GM12875 (cell line): ENCODE measurements at regions not wholly inside any gene's neighbourhood (a gene's known extent, or its start where the extent isn't known, plus 50 kb on each side); places are given as distances from the start of the nearest gene placed in this dataset.

Experiments
- H3K4me3 ChIP-seq: one replicate; pipeline ENCODE4 v1.5.1; 2011; ENCODE audit warnings: low read depth, low read length, control low read depth
- CTCF ChIP-seq: IDR thresholded peaks from 2 replicates; pipeline ENCODE4 v1.5.1; 2011; ENCODE audit warnings: low read depth, mild to moderate bottlenecking, control low read depth, inconsistent platforms, low read length, moderate library complexity, borderline replicate concordance; ENCODE audit not compliant: insufficient read depth

DNA sequence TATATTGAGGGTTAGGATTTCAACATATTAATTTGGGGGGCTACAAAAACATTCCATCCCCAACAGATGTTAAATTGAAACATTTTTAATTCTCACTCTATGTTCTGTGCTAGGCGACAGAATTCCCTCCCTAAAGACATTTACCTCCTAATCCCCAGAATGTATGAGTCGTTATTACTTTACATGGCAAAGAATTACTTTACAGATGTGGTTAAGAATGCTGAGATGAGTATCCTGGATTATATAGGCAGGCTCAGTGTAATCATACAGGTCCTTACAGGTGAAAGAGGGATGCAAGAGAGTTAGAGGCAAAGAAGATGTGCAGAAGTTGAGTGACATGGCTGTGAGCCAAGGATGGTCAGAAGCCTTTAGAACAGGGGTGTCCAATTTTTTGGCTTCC, 974.1 kb upstream of the ACVR2A start:
- TF ChIP-seq CTCF, result no peak
- H3K4me3 ChIP-seq, result no peak overlapping the region

- TF ChIP-seq CTCF, result no peak
- H3K4me3 ChIP-seq, result no peak overlapping the region
These were observed 975.5 kb upstream of the ACVR2A start for GRCh38 chr2:146869328-146869727.

- TF ChIP-seq CTCF, result no peak
- H3K4me3 ChIP-seq, result no peak overlapping the region
These were observed 976.8 kb upstream of the ACVR2A start for GRCh38 chr2:146868051-146868450.

- no peak for TF ChIP-seq CTCF
- no peak overlapping the region for H3K4me3 ChIP-seq
These were observed 977.3 kb upstream of the ACVR2A start for GRCh38 chr2:146867477-146867986.

DNA sequence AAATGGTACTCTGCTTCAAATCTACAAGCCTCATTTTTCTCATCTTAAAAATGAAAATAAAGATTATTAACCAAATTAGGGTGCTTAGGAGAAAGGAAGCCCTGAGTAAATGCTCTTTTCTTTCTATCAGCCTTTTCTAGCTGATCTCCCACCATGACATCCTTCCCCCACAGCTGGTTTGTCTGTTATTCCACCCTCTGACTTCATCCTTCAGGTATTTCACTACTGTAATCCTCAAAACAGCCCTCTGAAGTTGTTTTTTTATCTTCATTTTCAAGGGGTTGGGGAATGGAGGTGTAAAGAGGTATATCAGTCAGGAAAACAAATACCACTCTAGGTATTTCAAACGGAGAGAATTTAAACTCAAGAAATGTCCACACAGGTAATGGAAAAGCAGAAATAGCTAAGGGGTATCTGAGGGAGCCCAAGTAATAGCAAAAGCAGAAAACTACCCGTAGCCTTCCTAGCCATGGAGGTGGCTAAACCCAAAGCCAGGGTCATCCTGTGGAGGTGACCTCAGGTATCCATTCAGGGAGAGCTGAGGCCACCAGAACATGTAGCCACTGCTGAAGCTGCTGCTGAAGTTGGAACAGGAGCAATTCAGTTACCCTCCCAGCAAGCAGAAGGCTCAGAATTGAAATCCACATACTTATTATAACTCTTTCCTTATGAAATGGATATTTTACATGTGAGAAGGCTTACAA, 990.9 kb upstream of the ACVR2A start:
- TF ChIP-seq CTCF, result no peak
- no peak overlapping the region for H3K4me3 ChIP-seq

DNA sequence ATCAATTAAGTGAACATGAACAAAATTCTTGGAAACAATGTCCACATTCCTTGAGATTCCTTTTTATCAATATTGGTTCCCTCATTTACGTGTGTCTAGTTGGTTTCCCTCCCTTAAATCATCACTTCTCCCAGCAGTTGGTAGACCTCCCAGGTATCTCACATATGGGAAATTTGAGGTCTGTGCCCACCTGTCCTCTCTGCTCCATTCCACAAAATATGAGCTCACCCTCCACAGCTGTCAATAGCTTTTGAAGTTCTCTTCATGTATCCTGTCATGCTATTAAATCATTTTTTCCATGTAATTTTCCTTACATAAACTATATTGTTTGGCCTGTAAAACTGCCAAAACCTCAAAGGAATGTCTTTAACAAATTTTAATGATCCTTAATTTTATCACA, 992.2 kb upstream of the ACVR2A start:
- TF ChIP-seq CTCF, result no peak
- H3K4me3 ChIP-seq, result no peak overlapping the region

DNA sequence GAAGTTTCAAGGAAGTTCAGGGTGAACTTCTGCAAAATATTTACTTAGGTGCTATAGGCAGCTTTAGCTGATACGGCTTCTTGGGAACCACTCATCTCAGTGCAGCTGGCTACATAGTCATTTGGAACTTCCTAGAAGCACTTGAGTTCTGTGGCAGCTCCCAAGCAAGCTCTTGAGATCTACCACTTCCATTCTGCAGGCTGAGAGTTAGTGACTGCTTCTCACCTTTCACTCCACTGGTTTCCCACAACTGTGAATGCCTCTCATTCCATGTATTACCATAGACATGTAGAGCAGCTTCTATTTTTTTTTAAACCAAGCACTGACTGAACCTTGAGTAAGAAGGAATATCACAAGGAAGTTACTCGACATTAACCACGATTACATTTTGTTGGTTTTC, 994.1 kb upstream of the ACVR2A start:
- TF ChIP-seq CTCF, result no peak
- no peak overlapping the region for H3K4me3 ChIP-seq
